ENCODE measurements at regions not wholly inside any gene's neighbourhood (a gene's known extent, or its start where the extent isn't known, plus 50 kb on each side); places are given as distances from the start of the nearest gene placed in this dataset.

DNA sequence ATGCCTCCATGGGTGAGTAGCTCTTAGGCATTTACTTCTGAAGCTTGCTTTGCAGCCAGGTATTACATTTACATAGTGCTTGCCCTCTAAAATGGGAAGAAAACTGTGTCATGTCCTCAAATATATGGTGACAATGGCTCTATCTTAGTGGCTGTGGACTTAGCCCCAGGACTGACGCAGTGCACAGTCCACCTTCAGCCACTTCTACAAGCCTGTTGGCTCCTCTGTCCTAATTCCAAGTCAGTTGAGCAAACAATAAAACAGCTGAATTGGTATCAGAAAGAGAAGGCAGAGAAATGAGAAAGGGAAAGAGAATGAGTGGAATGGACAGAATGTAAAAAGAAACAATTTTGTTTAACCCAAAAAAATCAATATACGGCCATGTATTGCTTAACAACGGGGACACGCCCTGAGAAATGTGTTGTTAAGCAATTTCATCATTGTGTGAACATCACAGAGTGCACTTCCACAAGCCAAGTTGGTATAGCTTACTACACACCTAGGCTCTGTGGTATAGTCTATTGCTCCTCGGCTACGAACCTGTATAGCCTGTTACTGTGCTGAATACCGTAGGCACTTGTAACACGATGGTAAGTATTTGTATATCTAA is 93.5 kb downstream of the GRIN2B start:
- TF ChIP-seq, protein P1, sequence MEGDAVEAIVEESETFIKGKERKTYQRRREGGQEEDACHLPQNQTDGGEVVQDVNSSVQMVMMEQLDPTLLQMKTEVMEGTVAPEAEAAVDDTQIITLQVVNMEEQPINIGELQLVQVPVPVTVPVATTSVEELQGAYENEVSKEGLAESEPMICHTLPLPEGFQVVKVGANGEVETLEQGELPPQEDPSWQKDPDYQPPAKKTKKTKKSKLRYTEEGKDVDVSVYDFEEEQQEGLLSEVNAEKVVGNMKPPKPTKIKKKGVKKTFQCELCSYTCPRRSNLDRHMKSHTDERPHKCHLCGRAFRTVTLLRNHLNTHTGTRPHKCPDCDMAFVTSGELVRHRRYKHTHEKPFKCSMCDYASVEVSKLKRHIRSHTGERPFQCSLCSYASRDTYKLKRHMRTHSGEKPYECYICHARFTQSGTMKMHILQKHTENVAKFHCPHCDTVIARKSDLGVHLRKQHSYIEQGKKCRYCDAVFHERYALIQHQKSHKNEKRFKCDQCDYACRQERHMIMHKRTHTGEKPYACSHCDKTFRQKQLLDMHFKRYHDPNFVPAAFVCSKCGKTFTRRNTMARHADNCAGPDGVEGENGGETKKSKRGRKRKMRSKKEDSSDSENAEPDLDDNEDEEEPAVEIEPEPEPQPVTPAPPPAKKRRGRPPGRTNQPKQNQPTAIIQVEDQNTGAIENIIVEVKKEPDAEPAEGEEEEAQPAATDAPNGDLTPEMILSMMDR (conservative IDR thresholded peaks at IDR 0.05; ENCODE audit: low read length) = no peak
- no peak for TF ChIP-seq EZH2phosphoT487 (IDR thresholded peaks at IDR 0.05; ENCODE audit: borderline replicate concordance, low read depth, low read length)
